Amniotic stem cell (primary cell): ENCODE measurements at regions not wholly inside any gene's neighbourhood (a gene's known extent, or its start where the extent isn't known, plus 50 kb on each side); places are given as distances from the start of the nearest gene placed in this dataset.

Experiments used
- DNase-seq: peaks from one replicate; lab custom pipeline; 2025; lab: John Stamatoyannopoulos, UW

DNA sequence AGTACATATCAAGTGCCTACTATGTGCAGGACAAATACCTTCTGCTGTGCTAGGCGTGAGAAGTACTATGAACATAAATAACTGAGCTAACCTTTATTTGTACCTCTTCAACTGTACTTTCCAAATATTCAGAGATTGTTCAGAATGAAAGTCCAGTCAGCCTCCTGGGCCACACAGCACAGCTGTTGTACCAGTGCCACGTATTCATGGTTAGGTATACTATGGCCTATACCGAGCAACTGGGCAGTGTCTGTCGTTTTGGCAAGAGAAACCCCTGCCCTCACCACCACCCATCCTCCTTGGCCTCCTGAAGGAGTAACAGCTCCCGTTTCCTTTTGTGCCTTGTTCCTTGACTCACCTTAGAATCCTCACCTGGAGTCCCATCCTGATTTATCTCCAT lies 53.0 kb downstream of the RASSF10 start:
- no peak for DNase-seq

DNA sequence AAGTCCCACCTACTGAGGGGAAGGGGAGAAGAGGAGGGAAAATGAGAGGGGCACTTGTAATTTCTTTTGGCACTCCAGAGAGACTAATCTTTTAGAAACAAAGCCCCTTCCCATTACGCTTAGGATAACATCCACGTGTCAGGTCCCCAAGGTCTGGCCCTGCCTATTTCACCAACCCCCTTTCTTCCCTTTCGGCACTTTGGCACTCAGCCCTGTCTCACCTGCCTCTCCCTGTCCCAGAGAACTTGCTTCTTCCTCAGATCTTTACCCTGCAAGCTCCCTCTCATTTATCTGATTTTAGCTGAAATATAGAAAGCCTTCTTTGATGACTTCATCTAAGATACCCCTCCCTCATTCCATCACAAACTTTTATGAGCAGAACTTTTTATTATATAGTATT lies 55.5 kb downstream of the RASSF10 start:
- no peak for DNase-seq

DNA sequence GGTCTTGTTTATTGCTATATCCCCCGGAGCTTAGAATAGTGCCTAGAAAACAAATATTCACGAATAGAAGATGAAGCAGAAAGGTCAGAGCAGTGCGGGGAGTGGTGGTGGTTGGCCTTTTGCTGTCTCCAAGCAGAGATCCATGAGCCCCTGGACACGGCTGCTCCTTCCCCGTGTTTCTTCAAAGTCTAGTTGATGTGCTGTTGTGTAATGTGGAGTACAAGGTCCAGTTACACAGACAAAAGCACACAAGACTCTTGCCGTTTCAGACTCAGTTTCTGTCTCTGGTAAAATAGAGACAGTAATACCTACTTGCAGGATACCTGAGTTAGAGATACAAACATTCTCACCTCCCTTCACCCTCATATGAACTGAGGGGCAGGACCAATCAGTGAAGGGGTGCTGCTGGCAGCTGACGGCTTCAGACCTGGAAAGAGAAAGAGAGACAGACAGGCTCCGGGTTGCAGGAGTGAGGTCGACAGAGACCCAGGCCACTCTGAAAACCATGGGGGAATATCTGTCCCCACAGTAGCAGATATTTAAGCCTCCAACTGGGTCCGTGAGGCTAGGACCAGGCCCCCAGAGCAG lies 56.2 kb downstream of the RASSF10 start:
- DNase-seq: no peak

DNA sequence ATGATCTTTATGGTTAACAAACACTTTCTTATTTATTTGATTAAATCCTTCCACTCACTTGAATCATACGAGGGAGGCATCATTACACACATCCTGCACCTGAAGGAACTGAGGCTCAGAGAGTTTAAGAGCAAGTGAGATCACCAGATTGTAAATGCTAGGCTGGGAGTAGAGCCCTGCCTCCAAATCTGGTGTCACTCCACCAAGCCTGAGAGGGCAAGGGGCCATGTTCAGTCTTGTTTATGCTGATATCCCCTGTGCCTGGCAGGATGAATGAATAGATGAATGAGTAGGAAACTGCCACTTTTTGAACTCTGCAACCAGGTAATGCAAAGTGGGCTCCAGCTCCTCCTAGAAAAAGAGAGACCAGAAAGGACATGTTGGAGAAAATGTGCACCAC lies 59.1 kb downstream of the RASSF10 start:
- no peak for DNase-seq

DNA sequence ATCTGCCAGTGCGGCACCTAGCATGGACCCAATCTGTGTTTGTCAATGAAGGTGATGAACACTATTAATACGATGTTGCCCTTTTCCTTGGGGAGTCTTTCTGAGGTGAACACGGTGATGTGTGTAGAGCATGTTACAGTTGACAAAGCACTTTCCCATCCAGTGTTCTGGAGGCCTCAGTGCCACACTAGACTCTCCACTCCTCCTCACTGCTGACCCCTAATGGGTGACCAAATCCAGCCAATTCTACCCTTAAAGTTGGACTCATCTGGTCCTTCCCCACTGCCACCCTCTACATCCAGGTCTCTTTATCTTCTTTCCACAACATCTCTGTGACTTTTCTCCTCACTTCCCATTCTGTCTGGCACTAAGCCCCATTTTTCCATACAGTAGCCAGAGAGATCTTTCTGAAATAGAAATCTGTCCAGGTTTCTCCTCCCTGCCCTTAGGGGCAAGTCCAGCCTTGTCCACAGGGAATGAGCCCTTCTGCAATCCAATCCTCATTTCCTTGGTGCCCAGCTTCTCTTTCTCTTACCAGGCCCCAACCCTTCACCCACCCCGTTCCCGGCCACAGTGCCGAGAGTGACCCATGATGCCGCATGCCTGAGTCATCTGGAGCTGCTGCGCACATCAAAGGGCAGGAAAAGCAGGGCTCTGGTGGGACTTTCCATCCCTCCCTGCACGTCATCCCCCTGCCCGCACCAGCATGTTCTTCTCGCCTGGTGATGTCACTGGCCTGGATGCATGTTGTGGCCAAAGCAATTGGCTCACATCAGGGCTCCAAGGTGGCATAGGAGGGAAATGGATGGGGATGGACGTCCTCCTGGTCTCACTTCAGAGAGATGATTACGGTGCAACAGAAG lies 64.2 kb downstream of the RASSF10 start:
- no peak for DNase-seq

DNA sequence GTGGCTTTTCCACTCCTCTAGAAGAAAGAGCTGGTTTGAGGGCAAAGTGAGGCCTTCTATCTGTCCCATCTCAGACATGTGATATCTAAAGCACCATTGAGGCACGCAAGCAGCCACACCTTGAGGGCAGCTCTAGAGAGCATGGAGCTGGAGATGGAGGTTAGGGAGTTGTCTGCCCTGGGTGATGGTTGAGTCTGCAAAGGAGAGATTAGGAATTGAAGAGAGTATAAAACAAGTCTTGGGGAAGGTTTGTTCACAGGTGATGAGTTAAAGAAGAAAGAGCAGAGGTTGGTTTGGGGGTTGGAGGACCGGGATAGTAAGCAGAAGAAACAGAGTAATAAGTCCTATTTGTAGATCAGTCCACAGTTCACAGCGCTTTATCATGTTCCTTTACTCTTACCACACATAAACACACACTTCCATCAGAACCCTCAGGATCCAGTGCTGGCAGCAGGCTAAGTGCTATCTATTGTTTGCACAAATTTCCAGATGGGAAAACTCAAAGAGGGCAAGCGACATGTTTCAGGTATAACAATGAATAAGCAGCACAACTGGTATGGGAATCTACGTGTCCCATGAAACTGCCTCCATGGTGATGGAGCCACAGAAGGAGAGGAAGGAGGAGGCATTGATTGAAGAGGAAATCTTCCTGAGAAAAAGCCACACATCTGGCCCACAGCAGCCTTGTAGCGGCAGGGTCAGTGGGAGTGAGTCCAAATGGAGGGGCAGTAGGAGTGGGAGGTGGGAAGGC lies 65.8 kb downstream of the RASSF10 start:
- no peak for DNase-seq

DNA sequence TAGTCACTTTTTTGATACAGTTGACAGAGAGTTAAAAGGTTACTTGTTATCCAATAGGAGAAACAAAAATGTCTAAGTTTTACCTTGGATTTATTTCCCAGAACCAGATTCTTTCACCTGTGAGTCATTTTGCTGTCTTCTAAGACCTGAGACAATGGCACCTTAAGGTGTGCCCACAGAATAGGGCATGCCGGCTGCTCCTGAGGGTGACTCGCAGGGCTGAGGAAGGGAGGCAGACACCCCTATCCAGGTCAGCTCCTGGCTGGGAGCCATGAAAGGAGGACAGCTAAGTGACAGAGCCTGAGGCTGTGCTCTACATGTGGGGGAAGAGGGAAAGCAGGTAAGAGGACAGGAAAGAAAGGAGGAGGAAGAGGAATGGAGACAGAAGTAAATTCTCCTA lies 67.8 kb downstream of the RASSF10 start:
- DNase-seq: no peak

DNA sequence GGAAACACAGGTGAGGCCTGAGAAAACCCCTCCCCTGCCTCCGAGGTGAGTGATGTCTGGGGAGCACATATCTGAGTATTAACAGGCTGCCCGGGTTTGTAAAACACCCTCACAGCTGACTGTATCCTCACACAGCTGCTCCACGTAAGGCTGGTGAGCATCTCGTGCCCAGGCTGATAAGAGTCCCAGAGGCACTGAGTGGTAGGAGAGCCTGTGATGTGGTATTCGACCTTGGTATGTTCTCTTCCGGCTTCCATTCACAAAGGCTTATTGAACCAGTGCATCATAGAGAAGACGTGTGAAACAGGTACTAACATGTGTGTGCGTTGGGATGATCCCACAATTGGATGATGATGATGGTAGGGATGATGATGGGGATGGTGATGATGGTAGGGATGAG lies 71.7 kb downstream of the RASSF10 start:
- no peak for DNase-seq

DNA sequence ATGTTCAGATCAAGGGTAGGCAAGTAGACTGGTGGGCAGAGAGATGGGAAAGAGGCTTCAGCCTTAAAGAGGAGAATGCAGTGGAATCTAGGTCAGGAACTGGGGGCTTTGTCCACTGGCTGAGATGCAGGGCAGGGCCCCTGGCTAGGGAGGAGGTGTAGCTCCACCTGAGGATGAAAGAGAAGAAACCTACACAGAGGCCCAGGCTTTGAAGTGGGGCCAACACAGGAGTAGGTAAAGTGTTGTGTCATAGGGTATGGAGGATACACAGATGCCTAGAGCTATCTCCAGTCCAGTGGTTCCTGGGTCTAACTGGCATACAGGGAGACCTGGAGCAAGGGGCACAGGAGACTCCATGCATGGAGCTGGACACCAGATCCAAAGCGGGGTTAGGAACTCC lies 73.5 kb downstream of the RASSF10 start:
- DNase-seq: no peak

DNA sequence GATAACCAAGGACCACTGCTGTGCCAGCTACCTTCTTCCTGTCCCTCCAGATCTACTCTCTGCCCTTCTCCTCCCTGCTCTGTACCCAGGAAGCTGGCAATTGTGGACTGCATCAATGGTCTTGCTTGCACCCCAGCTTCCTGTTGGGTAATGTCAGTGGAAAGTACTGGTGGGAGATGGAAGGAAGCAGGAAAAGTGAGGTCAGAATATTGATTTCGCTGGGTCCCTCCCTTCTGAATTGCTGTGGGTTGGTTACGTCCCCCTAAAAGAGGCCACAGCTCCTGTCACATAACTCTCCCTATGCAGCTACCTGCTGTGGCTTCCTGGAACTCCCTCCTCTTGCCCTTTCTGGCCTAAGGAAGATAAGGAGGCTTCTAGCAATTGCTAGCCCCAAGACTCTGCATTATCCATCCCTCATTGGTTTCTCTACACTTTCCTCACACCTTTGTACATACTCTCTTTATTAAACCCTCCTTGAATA lies 81.2 kb downstream of the RASSF10 start:
- DNase-seq: no peak

DNA sequence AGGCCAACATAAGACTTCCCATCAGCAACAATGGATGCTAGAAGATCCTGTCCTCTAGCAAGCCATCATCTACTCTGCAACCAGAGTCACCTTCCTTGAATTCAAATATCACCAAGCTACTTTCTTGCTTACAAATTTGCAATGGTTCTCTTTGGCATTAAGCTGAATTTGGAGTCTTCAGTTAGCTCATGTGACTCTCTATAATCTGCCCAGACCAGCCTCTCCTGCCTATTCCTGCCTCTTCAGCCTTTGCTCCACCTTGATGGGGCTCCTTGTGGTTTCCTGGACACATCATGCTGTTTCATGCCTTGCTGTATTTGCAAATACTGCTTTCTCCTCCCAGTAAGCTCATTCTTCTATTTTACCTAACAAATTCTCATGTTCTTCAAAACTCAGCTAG lies 82.3 kb downstream of the RASSF10 start:
- no peak for DNase-seq

DNA sequence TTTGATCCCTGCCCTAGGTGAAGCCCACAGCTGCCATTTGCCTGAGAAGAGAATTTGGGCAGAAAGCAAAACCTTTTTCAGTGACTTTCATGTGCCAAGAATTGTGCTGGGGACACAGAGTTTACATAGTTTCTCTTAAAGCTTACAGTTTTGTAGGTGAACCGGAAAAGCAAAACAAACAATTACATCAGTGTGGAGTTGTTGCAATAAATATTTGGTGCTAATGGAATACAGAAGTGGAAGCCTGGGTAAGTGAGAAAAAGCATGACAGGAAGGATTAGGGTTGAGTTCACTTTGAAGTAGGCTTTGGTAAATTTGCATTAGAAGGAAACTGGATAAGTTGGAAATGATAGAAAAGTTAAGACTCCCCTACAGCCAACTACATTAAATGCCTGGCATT lies 82.7 kb downstream of the RASSF10 start:
- no peak for DNase-seq

DNA sequence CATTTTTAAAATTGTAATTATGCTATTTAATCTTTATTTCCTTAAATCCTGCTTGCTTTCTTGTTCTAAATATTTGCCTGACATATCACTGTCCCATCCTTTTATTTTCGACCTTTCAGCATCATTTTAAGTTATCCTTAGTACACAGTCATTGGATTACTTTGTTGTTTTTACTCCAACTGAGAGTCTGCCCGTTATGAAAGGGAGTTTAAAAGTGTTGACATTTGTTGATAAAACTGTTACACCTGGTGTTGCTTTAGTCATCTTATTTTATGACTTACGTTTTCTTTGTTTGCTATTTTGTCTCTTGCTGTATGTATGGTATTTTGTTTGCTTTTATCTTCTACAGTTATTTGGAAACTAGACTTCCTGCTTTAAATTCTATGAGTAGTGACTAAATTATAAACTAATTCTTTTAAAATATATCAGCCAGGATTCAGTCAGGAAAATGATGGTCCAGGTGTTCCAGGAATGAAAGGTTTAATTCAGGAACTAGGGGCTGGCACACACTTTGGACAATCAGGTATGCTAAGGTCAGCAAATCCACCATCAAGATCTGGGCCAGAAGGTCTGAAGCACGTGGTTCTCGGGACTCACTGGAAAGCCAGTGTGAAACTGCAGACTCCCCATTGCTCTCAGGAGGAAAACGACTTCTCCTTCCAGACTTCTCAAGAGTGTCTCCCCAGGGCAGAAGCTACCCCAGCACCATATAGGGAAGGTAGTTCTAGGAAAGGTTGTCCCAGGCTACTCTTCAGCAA lies 86.0 kb downstream of the RASSF10 start:
- no peak for DNase-seq

DNA sequence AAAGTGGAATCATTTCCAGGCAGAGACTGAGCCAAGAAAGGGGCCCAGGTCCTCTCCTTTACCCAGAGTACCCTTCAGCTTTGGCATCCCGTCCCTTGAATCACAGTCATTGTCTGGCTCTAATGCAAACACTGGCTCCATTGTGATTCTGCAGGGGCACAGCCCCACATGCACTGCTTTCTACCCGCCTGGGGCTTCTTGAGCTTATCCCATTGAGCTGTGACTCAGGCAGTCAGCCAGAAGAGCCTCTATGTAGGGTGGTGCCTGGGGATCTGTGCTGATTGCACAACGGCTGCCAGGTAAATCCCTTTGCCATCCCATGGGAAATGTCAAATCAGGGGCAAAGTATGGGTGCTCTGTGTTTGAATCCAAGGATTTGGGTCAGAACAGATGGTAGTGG lies 88.9 kb downstream of the RASSF10 start:
- no peak for DNase-seq

DNA sequence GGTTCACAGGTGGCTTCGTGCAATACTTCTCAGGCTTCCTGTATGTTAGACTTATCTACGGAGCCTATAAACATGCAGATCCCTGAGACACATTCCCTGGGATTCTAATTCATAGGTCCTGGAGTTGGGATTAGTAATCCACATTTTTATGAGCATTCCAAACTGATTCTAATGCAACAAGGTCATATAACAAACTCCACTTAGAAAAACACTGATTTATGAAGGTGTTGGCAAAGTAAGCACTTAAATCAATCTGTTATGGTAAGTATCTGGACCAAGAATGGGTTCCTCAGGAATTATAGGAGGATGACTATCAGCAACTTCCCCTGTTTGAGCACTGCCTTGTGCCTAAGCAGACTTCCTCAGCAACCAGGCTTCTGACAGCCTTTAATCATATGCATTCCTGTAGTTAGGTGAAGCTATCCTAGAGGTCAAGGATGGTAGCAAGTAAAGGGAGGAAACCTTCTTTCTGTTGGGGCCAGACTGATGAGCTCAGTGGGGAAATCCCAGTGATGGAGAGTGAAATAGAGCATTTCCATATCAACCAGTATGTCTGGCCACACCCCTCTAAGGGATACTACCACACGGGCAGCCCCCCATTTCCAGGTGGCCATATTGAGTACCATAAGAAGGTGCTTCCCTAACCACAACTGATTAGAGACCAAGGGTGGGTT lies 89.6 kb downstream of the RASSF10 start:
- no peak for DNase-seq

DNA sequence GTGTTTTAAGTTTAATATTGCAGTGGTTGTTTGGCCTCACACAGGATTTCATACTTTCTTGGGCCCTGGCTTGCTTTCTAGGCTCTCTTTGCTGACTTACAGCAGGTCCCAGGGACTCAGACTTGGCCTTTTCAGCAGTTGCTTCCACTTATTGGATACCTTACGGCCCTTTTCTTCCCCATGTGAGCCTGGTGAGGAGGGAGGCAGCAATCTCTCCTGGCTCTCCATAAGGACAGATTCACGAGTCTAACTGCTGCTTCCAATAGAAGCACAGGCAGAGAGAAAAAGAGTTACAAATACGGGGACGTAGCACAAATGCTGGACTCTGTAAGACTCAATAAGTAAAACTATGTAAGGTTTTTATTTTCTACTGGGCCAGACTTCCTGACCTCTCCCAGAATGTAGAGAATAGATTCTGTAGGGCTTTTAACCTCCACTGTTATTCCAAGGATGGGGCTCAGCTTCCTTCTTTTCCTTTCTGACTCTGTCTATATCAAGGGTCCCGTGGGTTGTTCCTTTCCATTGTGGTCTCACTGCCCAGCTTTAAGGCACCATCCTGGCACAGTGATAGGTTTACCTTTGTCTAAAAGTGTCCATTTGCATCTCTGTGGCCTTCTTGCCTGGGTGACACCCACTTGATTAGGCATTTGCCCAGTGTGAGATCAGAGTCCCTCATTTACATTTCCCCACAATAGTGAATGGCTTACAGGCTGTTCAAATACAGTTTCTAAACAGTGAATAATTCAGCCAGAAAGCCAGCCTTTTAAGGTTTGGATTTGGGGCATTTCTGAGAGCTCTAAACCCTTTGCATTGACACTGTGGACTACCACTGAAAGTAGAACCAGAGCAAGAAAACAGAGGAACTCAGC lies 92.8 kb downstream of the RASSF10 start:
- DNase-seq: no peak

DNA sequence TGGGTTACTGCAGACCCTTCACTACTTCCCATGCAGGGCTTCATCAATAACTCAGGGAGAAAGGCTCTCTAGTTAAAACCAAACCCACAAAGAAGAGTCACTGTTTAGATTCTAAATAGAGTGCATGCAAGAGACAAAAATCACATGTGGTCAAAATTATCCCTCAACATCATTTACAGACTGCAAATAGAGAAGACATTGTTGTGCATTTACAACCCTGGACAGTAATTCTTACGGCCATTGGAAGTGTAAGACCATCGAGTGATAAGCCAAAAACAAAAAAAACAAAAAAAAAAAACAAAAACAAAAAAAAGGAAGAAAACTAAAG lies 93.4 kb downstream of the RASSF10 start:
- no peak for DNase-seq

DNA sequence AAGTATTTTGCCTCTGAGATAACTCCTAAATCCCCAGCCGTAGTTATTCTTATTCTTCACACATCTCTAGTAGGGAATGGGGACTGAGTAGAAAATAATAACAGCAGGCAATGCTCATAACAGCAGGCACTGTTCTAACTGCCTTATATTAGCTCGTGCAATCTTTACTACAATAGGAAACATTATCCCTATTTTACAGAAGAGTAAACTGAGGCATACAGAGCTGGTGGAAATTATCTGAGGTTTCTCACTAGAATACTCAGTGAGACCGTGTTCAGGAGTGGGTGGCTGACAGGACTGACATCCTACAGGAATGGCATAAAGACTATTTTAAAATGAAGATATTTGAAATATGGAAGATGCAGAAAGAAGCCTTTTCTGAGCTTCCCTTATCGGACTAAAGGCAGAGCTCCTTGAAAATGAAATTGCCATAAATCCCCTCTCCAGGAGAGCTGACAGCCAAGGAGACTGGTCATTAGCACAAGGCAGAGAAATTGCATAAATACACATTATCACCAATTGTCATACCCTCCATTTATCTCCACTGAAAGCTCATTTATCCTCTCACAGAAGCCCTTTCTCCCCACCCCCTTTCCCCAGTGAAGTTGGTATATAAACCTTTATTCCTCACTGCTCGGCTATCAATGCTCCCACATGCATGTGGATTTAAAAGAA lies 93.9 kb downstream of the RASSF10 start:
- no peak for DNase-seq

DNA sequence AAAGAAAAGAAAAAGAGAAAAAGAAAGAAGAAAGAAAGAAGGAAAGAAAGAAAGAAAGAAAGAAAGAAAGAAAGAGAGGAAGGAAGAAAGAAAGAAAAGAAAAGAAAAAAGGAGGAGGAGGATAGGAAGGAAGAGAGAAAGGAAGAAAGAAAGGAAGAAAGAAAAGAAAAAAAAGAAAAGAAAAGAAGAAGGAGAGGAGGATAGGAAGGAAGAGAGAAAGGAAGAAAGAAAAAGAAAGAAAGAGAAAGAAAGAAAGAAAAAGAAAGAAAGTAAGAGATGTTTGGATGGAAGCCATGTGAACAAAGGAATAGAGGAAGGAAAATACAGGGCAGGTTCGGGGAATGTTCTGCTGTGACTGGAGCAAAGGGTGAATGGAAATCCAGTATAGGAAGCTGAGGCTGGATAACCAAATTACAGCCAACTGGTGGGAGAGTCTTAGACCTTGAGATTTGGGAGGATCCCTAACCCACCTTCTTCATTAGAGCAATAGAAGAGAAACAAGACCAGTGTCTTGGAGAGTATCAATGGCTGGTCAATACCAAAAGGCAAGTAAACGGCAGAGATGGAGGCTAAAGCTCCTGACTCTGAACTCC lies 94.9 kb downstream of the RASSF10 start:
- no peak for DNase-seq
